ENCODE measurements at regions not wholly inside any gene's neighbourhood (a gene's known extent, or its start where the extent isn't known, plus 50 kb on each side); places are given as distances from the start of the nearest gene placed in this dataset.
A peak's percentile ranks its signal among the peaks of the same experiment; 100 is the strongest.

GRCh38 chr5:4875942-4876341 lies 264.2 kb upstream of the ADAMTS16 start:
- no peak overlapping the region for H3K27ac ChIP-seq
- H3K36me3 ChIP-seq, result no peaks in the 10 kb centered on the region
- H3K27me3 ChIP-seq, result no peaks in the 10 kb centered on the region
- TF ChIP-seq POLR2AphosphoS5 (IDR thresholded peaks at IDR 0.05), result no peak
- TF ChIP-seq EP300 (IDR thresholded peaks at IDR 0.05), result no peak
- TF ChIP-seq CTCF (IDR thresholded peaks at IDR 0.05), result no peak
- TF ChIP-seq POLR2A (IDR thresholded peaks at IDR 0.05), result no peak
- no peak for DNase-seq
- no peaks in the 10 kb centered on the region for H3K9me3 ChIP-seq
- ATAC-seq (ENCODE audit: low FRiP score in 2 of 2), result no peak
- 87 to 90% methylated on average over 3 to 4 of the region's 4 CpGs for WGBS, 2 donors
- H3K4me1 ChIP-seq, result no peaks in the 10 kb centered on the region
- H3K4me3 ChIP-seq, result no peak overlapping the region

GRCh38 chr5:4876804-4877203 lies 263.3 kb upstream of the ADAMTS16 start:
- Histone ChIP-seq H3K36me3 (no peaks in the 10 kb centered on the region), H3K9me3 (no peaks in the 10 kb centered on the region), H3K4me3 (no peak overlapping the region), H3K27me3 (no peaks in the 10 kb centered on the region), H3K4me1 (no peaks in the 10 kb centered on the region), H3K27ac (no peak overlapping the region)
- ATAC-seq (ENCODE audit: low FRiP score in 2 of 2), result no peak
- no peak for TF ChIP-seq POLR2AphosphoS5 (IDR thresholded peaks at IDR 0.05)
- no peak for TF ChIP-seq CTCF (IDR thresholded peaks at IDR 0.05)
- TF ChIP-seq EP300 (IDR thresholded peaks at IDR 0.05), result no peak
- TF ChIP-seq POLR2A (IDR thresholded peaks at IDR 0.05), result no peak
- no peak for DNase-seq
- WGBS, 2 donors, result 83 to 88% methylated on average over 3 to 9 of the region's 9 CpGs

GRCh38 chr5:4877579-4877978 lies 262.6 kb upstream of the ADAMTS16 start:
- no peak for ATAC-seq (ENCODE audit: low FRiP score in 2 of 2)
- 77% methylated on average over 6 of the region's 6 CpGs for WGBS, 2 donors
- no peak for DNase-seq
- no peak overlapping the region for H3K4me3 ChIP-seq
- no peaks in the 10 kb centered on the region for H3K4me1 ChIP-seq
- no peaks in the 10 kb centered on the region for H3K27me3 ChIP-seq
- no peak overlapping the region for H3K27ac ChIP-seq
- no peaks in the 10 kb centered on the region for H3K9me3 ChIP-seq
- TF ChIP-seq EP300 (IDR thresholded peaks at IDR 0.05) (no peak), POLR2AphosphoS5 (IDR thresholded peaks at IDR 0.05) (no peak), CTCF (IDR thresholded peaks at IDR 0.05) (no peak), POLR2A (IDR thresholded peaks at IDR 0.05) (no peak)
- no peaks in the 10 kb centered on the region for H3K36me3 ChIP-seq

GRCh38 chr5:4879075-4879474 lies 261.1 kb upstream of the ADAMTS16 start:
- peak in 1 of 2 donors; percentile 38 for DNase-seq
- H3K27me3 ChIP-seq, result no peaks in the 10 kb centered on the region
- H3K4me3 ChIP-seq, result no peak overlapping the region
- no peaks in the 10 kb centered on the region for H3K36me3 ChIP-seq
- no peaks in the 10 kb centered on the region for H3K4me1 ChIP-seq
- no peaks in the 10 kb centered on the region for H3K9me3 ChIP-seq
- 90 to 95% methylated on average over 10 of the region's 10 CpGs for WGBS, 2 donors
- TF ChIP-seq POLR2AphosphoS5 (IDR thresholded peaks at IDR 0.05), result no peak
- TF ChIP-seq POLR2A (IDR thresholded peaks at IDR 0.05), result no peak
- no peak for TF ChIP-seq CTCF (IDR thresholded peaks at IDR 0.05)
- no peak for TF ChIP-seq EP300 (IDR thresholded peaks at IDR 0.05)
- no peak overlapping the region for H3K27ac ChIP-seq
- ATAC-seq (ENCODE audit: low FRiP score in 2 of 2), result no peak

GRCh38 chr5:4879693-4880303 lies 260.3 kb upstream of the ADAMTS16 start:
- DNase-seq, result peak in 1 of 2 donors; percentile 66
- WGBS, 2 donors, result 51 to 66% methylated on average over 11 to 15 of the region's 15 CpGs
- ATAC-seq (ENCODE audit: low FRiP score in 2 of 2), result peak; percentile 76 to 86

More at GRCh38 chr5:4879693-4880303, 260.3 kb upstream of the ADAMTS16 start:
- H3K4me3 ChIP-seq, result no peak overlapping the region
- H3K36me3 ChIP-seq, result no peaks in the 10 kb centered on the region
- no peak overlapping the region for H3K27ac ChIP-seq
- no peak for TF ChIP-seq POLR2A (IDR thresholded peaks at IDR 0.05)
- TF ChIP-seq CTCF (IDR thresholded peaks at IDR 0.05), result peak; percentile 66 to 88 (median 82)
- H3K9me3 ChIP-seq, result no peaks in the 10 kb centered on the region
- no peaks in the 10 kb centered on the region for H3K4me1 ChIP-seq
- no peaks in the 10 kb centered on the region for H3K27me3 ChIP-seq
